IPS DF 4.7 (cell line): ENCODE measurements at regions not wholly inside any gene's neighbourhood (a gene's known extent, or its start where the extent isn't known, plus 50 kb on each side); places are given as distances from the start of the nearest gene placed in this dataset.
"Not testable (repeated sequence)": the region's sequence is repeated elsewhere in the genome, so short reads cannot be mapped to it uniquely, and the experiment has no call there.

ENCODE experiments used
- DNase-seq: peaks from one replicate; pipeline ENCODE4 v3.0.0-alpha.2; 2013; ENCODE audit warnings: low spot score; ENCODE audit errors: extremely low read depth

DNA sequence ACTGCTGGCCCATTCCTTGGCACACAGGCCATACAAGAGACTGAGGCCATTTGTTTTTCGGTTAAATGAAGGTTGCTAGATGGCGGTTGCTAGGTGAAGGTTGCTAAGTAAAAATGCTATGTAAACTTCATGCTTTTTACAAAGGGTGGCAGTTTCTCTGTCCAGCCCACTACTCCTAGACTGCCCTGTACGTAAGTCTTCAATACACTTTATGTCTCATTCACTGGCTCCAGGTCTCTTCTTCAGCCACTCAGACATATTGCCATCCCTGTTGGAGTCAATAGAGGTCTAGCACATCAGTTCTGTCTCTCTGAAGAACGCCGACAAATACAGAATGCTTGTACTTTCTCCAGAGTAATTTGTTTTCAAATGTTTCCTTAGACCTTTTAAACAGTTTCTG, 370.9 kb upstream of the RND3 start:
- DNase-seq = no peak

DNA sequence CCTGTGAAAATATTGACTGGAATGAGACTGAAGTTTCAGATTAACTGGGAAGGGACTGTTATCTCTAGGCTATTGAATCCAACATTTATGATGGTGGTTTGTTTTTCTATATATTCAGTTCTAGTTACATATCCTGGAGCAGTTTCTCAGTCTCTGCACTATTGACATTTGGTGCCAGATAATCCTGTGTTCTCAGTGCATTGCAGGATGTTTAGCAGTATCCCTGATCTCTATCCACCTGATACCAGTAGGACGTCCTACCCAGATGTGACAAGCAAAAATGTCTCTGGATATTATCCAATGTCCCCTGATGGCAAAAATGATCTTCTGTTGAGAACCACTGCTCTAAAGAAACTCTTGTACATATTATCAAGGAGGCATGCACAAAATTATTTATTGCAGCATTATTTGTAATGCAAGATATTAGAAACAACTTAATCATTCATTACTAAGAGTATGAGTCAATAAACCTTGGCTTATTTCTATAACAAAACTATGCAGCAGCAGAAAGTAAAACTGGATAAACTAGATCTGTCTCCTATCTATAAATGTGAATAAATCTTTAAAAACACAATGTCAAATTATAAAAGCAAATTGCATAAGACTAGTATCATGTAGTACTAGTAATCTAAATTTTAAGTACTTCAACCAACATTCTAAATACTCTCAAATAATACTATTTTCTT, 369.3 kb upstream of the RND3 start:
- DNase-seq = no peak

DNA sequence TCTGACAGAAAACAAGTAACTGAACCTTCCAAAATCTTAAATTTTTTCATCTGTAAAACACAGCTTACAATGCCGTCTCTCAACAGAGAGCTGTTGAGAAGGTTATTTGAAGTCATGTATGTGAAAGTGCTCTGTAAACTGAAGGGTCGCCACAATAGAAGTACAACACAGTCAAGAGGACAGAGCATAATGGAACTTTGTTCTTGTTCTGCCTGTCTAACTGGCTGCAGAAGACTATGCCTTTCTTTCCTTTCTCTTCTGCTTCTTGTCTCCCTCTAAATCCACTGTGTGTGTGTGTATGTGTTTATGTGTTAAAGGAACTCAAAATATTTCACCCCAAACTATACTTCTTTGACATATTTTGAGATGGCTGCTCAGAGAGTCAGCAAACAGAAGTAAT, 365.8 kb upstream of the RND3 start:
- DNase-seq = no peak

DNA sequence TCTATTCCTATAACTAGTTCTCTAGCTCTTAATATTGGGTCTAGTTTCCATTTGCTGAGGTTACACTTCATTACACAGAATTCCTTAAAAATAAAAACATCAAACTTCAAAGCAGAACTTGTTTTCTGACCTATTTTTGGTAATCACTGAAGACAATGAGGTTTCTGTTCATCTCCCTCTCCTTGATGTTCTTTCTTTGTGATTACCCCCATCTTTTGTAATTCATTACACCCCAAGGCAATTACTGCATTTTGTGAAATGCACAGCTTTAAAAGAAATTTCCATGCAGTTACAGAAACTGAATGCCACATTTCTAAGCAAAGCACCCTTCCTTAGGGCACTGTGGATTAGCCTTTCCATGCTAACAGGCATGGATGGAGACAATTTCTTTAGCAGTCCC, 363.2 kb upstream of the RND3 start:
- no peak for DNase-seq

DNA sequence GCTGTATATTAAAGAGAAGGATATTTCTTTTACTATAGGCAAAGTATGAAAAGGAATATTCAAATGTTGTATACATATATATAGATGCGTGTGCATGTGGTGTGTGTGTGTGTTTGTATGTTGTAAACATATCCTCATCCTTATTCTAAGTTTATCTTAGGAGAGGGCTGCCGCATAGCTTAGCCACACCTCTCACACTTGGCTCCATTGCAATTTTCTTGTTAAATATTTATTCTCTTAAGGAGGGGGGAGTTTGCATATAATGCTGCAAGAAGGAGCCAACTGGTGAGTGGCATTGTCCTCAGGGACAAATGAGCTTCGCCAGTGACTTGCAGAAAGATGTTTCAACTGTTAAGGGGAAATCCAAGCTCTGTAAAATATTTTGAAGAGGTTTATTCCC, 360.1 kb upstream of the RND3 start:
- no peak for DNase-seq

DNA sequence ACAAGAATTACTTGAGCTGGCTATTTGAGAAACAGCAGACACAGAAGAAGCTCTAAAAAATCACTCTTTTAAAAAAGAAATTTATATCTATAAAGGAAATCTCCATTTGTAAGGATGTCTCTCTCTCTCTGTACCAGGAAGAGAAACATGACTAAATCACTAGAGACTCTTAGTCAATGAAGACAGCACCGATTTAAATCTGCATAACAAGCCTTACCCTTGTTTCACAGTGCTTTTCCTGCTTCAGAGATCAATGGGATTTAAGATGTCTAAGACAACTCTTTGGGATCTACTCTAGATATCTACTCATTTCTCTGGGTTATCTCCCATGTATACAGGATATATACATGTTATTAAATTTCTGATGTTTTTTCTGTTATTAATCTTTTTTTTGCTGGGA, 359.2 kb upstream of the RND3 start:
- DNase-seq = no peak

DNA sequence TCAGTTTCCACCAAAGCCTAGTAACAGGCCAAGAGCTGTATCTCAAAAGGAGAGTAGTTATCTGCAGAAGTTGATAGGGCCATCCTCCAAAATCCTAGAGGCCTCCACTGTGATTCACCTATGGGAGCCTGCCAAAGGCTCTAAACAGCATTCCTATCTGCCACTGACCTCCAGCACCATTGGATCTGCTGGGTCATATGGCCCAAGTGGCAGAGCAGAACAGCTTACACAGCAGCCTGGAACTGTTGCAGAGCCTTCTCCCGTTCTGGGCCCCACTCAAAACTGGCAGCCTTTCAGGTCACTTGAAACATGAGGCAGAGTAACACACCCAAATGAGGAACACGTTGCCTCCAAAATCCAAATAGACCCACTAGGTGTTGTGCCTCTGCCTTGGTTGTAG, 345.2 kb upstream of the RND3 start:
- no peak for DNase-seq

DNA sequence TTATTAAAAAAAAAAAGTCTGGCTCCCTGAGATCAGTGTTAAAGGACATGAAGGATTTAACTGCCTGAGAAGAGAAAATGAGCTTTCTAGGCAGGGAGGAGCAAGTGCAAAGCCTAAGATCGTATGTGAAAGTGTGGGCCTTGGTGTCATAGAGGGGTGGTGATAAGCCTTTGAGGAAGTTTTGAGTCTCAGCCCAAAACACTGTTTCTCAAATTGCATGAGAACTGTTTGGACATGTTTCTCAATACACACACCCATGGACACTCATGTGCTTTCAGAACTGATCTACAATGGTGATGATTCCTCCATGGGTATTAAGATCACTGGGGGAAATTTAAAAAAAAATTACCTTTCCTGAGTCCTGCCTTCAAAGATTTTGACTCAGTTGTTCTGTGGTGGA, 336.7 kb upstream of the RND3 start:
- no peak for DNase-seq

DNA sequence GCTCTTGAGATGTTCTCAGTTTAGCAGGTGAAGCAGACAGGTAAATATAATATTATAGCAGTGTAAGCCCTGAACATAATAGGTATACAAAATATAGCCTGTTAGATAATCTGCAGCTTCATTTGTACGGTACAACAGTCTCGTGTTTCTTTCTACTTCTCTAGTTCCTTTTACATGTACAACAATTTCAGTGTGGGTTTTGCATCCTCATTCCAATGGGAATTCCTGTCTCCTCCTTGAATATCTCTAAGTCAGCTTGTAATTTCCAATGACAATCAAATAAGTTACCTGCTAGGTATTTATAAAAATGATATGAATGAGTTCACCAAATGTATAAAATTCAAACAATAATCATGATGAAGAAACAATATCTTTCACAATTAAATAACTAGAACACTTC, 330.0 kb upstream of the RND3 start:
- DNase-seq = no peak

DNA sequence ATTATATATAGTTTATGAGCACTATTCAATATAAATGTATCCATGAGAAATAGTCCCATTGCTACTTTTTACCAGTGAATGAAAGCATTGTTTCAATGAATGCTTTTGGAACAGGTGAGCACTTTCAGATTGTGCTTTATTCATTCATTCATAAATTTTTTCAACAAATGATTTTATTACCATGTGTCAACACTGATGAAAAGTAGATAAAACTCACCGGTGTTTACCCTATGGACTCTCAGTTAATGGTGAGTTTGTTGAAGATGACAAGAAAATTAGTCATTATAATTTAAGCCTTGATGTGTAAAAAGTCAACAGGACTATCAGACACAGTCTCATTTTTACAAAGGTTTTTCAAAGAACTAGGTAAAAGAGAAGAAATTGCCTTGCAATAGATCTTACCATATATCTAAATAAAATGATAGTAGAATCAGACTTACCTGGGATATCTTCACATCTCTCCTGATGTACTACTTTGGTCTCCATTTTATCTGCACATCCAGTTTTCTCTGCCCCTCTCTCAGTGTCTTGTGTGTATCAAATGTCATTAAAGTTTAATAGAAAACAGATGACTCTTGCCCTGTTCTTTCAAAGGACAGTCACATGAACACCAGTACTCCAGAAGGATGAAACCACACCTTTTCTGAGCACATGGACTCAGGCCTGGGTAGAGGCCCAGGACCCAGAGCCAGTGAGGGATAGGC, 325.3 kb upstream of the RND3 start:
- DNase-seq = no peak

DNA sequence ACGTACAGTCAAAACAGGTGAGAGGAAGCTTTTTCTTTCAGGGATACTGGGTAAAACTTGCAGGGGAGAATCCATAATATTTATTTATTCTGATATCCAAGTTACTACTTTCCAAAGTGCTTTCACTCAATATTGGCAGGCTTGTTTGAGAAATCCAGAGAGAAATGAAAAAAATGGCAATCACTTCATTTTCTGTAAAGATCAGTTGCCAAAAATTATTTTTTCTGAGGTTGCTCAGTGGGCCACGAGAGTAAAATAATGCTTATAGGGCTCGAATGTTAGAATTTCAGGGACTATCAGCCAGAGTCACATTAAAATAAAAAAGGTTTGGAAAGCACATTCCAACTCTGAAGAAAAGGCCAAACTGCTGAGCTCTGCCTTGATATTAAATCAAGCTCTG, 324.6 kb upstream of the RND3 start:
- DNase-seq = no peak

DNA sequence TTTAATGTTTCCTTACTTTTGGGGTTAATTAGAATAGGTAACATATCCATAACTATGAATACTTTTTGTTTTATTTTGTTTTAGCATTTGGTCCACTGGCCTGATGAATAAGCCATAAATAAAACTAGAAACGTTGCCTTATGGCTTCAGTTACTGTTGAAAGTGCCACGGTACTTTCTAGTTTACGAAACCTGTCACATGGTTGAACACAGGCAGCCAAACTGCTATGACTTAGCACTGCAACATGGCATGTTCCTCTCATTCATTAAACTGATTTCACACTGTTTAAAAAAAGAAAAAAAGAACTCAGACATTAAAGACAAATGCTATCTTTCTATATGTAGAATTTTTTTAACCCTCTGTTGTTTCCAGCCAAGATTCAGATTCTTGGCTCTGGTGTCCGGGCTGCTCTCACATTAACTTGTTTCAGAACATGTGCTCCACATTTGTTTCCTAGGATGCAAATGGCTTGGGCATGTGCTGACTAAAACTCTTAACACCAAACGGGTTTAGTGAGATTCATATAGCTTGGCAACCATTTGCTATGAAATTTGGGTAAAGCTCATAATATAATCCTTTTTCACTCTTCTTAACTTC, 323.9 kb upstream of the RND3 start:
- DNase-seq = no peak

DNA sequence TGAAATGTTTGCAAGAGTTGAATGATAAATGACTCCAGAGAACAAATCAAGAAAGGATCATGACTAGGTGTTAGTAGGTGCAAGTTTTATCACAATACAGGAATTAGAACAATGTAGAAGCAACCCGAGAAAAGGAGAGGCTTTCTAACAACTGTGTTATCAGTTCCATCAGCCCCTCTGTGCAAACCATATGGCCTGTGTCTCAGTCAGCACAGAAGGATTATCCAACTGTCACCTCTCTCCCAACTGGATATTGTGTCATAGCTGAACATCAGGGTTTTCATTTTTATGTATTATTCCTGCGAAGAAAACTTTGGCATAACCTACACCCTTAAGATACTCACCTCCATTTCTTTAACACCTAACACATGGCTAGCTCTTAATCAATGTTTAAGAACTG, 321.6 kb upstream of the RND3 start:
- DNase-seq = no peak

DNA sequence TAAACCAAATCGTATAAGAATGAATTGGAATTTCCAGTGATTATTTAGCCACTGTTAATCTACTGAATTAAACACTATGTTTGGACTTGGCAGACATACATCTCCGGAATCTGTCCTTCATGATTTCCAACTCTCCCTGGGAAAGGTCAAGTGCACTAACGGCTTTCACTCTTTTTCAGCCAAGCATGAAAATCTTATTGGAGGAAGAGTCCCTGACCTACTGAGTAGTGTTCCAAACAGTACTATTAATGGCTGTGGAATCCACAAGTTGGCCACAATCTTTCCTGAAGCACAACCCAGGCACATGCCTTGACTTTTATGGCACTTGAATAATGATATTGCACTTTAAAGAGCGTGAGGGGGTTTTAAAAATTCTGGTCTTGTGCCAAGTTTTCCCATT, 318.9 kb upstream of the RND3 start:
- no peak for DNase-seq

DNA sequence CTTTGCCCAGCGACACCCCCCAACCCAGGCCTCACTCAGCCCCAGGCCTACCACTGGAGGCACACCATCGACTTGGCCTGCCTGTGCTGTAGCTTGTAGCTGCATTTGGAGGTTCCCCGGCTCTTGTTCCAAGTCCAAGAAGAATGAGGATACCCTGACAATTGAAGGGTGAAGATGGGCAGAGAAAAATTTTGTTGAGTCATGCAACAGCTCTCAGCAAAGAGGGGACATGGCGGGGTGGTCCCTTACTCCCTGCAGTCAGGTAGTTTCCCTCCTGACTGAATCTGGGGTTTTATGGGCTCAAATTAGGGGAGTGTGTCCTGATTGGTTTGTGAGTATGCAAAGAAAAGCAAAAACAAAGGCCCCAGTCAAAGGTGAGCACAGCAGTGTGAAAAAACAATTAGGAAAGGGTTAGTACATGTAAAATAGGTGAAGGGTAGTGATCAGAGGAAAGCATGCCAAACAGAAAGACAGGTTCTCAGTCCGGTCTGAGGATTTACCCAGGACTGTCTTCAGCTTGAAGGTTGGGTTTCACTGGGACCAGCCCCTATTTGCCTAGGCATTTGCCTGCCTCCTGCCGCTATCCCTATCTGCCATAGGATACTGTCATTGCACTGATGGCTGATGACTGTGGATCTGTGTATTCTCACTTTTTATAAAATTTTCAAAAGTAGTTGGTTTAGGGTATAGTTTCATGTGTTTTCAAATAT, 316.4 kb upstream of the RND3 start:
- no peak for DNase-seq

DNA sequence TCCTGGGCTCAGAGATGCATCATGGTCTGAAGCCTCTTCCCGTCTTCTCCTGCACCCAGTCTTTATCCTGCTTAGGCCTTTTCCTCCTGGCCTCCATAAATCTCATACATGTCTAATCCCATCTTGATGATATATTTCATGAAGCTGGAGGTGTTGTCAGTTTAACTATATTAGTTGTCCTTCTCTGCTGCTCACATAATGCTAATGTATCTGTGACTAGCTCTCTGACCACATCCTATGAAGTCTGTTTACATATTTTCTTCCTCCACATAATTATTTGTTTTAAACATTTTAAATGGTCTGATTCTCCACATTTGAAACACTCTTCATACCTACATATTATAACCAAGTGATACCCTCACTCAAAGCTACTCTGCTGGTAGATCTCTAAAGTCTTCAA, 315.2 kb upstream of the RND3 start:
- no peak for DNase-seq

DNA sequence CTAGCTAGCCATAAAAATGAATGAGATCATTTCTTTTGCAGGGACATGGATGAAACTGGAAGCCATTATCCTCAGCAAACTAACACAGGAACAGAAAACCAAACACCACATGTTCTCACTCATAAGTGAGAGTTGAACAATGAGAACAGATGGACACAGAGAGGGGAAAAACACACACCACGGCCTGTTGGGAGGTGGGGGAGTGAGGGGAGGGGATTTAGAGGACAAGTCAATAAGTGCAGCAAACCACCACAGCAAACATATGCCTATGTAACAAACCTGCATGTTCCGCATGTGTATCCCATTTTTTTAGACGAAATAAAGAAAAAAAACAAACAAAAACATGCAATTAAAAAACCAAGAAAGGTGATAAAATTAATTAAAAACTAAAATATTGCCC, 308.8 kb upstream of the RND3 start:
- not testable (repeated sequence) for DNase-seq

DNA sequence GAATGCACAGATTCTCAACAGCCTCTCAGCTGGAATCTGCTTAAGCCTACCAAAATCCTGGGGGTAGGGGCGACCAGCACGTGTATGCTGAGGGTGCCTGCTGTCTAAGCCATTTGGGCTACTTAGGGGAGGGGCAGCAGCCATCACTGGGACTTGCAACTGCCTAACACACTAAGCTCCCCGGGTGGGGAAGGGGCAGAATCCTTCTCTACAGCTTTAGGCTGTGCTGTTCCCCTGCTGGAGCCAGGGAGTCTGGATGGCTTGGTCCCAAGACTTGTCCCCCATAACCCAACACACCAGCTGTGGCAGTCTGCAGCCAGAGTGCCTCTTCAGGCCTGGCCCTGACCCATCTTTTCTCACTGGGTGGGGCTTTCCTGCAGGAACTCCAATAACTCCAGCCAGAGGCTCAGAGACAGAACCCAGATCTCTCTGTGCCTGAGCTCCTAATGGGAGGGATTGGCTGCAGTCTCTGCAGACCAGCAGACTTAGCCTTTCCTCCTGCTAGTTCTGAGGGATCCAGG, 305.4 kb upstream of the RND3 start:
- DNase-seq = no peak

DNA sequence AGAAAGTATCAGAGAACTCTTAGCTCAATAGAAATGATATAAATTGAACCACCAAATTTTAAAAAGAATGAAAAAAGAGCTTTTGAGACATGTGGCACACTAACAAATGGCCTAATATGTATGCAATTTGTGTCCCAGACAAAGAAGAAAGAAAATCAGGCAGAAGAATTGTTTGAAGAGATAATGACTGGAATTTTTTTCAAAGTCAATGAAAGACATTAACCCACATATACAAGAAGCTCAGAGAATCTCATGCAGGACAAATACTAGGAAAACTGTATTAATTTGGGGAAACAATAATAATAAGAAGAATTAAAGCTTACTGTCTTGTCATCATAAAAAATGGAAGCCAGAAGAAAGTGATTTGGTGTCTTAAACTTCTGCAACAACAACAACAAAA, 304.1 kb upstream of the RND3 start:
- no peak for DNase-seq

DNA sequence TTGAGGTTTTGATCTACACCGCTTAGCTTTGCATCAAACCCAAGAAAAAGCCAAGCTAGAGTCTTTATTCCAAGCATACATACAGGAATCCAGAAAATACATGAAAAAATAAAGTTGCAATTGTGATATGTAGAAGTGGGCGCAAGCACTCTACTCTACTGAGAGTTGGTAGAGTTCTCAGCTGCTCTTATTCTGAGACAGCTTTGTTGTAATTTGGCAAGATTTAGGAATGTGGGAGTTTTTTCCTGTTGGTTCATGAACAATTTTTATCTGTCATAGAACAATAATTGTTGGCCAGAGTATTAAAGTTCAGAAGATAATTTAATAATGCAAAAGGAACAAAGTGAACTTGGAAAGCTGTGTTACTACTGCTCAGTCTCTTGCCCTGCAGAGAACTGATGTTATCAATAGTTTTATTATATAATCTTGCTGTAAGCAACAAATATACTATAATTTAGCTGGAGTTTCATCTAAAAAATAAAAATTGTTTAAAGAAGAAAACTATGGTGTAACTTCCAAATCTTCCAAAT, 302.0 kb upstream of the RND3 start:
- no peak for DNase-seq

DNA sequence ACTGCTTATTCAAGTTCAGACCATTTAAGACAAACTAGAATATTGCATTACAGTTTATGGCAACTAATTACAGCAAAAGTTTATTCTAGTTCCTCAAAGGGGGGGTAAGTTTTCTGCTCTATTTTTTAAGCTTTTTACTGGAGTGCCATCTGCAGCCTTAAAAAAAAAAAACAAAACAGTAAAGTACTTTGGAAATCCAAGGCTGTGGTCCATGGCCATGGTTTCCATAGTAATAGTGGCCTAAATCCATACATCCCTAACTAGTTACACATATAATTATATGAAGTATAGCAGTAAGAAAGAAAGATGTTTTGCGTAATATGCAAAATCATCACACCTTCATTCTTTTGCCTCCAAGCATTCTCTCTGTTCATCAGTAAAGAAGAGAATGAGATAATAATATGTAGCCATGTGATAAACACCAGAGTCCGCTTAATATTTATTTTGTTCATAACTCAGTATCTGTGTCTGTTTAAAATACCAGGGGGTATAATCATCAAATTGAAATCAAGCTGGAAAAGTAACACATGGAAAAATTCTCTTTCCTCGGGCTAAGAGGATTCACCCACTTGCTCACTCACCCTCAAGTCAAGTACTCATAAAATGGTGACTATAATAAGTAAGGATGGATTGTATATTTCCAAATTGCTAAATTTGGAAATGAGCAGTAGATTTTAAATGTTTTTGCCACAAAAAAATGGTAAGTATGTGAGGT, 301.1 kb upstream of the RND3 start:
- no peak for DNase-seq
